H9 (cell line): ENCODE measurements at regions not wholly inside any gene's neighbourhood (a gene's known extent, or its start where the extent isn't known, plus 50 kb on each side); places are given as distances from the start of the nearest gene placed in this dataset.

ENCODE experiments used
- DNase-seq: peaks from one replicate; pipeline ENCODE4 v3.0.0-alpha.2; 2017
- H2AFZ ChIP-seq: one replicate; pipeline ENCODE4 v1.6.1; 2013; ENCODE audit warnings: mild to moderate bottlenecking, low read length, control low read depth, moderate library complexity
- H2AK5ac ChIP-seq: 2 replicates; pipeline ENCODE4 v1.6.1; 2013; ENCODE audit warnings: low read length, control low read depth, mixed read lengths; ENCODE audit not compliant: insufficient read length
- H2BK120ac ChIP-seq: one replicate; pipeline ENCODE4 v1.6.1; 2013; ENCODE audit warnings: low read depth, mild to moderate bottlenecking, low read length, control low read depth, inconsistent platforms; ENCODE audit not compliant: poor library complexity, severe bottlenecking
- H2BK12ac ChIP-seq: 2 replicates; pipeline ENCODE4 v1.6.1; 2013; ENCODE audit warnings: low read length, control low read depth, mixed read lengths, low read depth; ENCODE audit not compliant: insufficient read length
- H2BK15ac ChIP-seq: 2 replicates; pipeline ENCODE4 v1.6.1; 2013; ENCODE audit warnings: low read depth, low read length, control low read depth
- H2BK20ac ChIP-seq: one replicate; pipeline ENCODE4 v1.6.1; 2013; ENCODE audit warnings: low read depth, mild to moderate bottlenecking, low read length, control low read depth, inconsistent platforms; ENCODE audit not compliant: poor library complexity, severe bottlenecking
- H2BK5ac ChIP-seq: 2 replicates; pipeline ENCODE4 v1.6.1; 2013; ENCODE audit warnings: low read length, control low read depth, mixed read lengths; ENCODE audit not compliant: insufficient read length
- H3K14ac ChIP-seq: 2 replicates; pipeline ENCODE4 v1.6.1; 2013; ENCODE audit warnings: low read length, control low read depth; ENCODE audit not compliant: insufficient read depth
- H3K18ac ChIP-seq: 2 replicates; pipeline ENCODE4 v1.6.1; 2013; ENCODE audit warnings: low read depth, mild to moderate bottlenecking, mixed read lengths, low read length, control low read depth; ENCODE audit not compliant: insufficient read length
- H3K23ac ChIP-seq: 2 replicates; pipeline ENCODE4 v1.6.1; 2013; ENCODE audit warnings: low read length, control low read depth, mixed read lengths, low read depth; ENCODE audit not compliant: insufficient read length
- H3K23me2 ChIP-seq: 2 replicates; pipeline ENCODE4 v1.6.1; 2013; ENCODE audit warnings: low read depth, mild to moderate bottlenecking, mixed read lengths, low read length, control low read depth; ENCODE audit not compliant: insufficient read length, poor library complexity, severe bottlenecking
- H3K27ac ChIP-seq: 2 replicates; pipeline ENCODE4 v1.5.1; 2013; ENCODE audit warnings: low read length, control low read depth, mixed read lengths, low read depth; ENCODE audit not compliant: insufficient read length
- H3K27me3 ChIP-seq: 2 replicates; pipeline ENCODE4 v1.6.1; 2013; ENCODE audit warnings: low read length, control low read depth, inconsistent platforms; ENCODE audit not compliant: insufficient read depth
- H3K4ac ChIP-seq: 2 replicates; pipeline ENCODE4 v1.6.1; 2013; ENCODE audit warnings: low read depth, mild to moderate bottlenecking, control low read depth, inconsistent platforms, low read length, moderate library complexity
- H3K4me1 ChIP-seq: 2 replicates; pipeline ENCODE4 v1.6.1; 2013; ENCODE audit warnings: low read length, control low read depth, inconsistent platforms; ENCODE audit not compliant: insufficient read depth
- H3K4me2 ChIP-seq: 2 replicates; pipeline ENCODE4 v1.6.1; 2013; ENCODE audit warnings: low read length, control low read depth, mixed read lengths; ENCODE audit not compliant: insufficient read length, insufficient read depth
- H3K56ac ChIP-seq: 2 replicates; pipeline ENCODE4 v1.6.1; 2013; ENCODE audit warnings: low read depth, mild to moderate bottlenecking, mixed read lengths, low read length, control low read depth; ENCODE audit not compliant: insufficient read length
- H3K79me1 ChIP-seq: 2 replicates; pipeline ENCODE4 v1.6.1; 2013; ENCODE audit warnings: low read depth, mild to moderate bottlenecking, moderate library complexity, low read length, control low read depth, inconsistent platforms; ENCODE audit not compliant: insufficient read depth, poor library complexity, severe bottlenecking
- H3K79me2 ChIP-seq: 2 replicates; pipeline ENCODE4 v1.6.1; 2013; ENCODE audit warnings: low read length, control low read depth, inconsistent platforms; ENCODE audit not compliant: insufficient read depth
- H3K9ac ChIP-seq: 2 replicates; pipeline ENCODE4 v1.6.1; 2013; ENCODE audit warnings: low read length, control low read depth, mixed read lengths; ENCODE audit not compliant: insufficient read length; ENCODE audit errors: extremely low read depth
- H3K9me3 ChIP-seq: one replicate; pipeline ENCODE4 v1.6.1; 2013; ENCODE audit warnings: low read depth, low read length, inconsistent platforms; ENCODE audit not compliant: control insufficient read depth
- H3T11ph ChIP-seq: one replicate; pipeline ENCODE4 v1.6.1; 2013; ENCODE audit warnings: mild to moderate bottlenecking, low read length, control low read depth, inconsistent platforms
- H4K20me1 ChIP-seq: one replicate; pipeline ENCODE4 v1.6.1; 2013; ENCODE audit not compliant: control insufficient read depth, insufficient read length, insufficient read depth
- H4K5ac ChIP-seq: 2 replicates; pipeline ENCODE4 v1.6.1; 2013; ENCODE audit warnings: low read depth, mild to moderate bottlenecking, mixed read lengths, low read length, control low read depth; ENCODE audit not compliant: insufficient read length
- H4K8ac ChIP-seq: replicated peaks from 2 replicates; pipeline ENCODE4 v1.6.1; 2013; ENCODE audit warnings: low read length, control low read depth, mixed read lengths, low read depth; ENCODE audit not compliant: insufficient read length
- H4K91ac ChIP-seq: 2 replicates; pipeline ENCODE4 v1.6.1; 2013; ENCODE audit warnings: low read depth, mild to moderate bottlenecking, moderate library complexity, mixed read lengths, low read length, control low read depth; ENCODE audit not compliant: insufficient read length
- H3K27ac Mint-ChIP-seq, 3 experiments: 2 replicates in 2 of 3; 3 replicates in 1 of 3; pipeline ENCODE4 v1.8.0; 2020 to 2021; ENCODE audit warnings: mixed read lengths in 3 of 3, mild to moderate bottlenecking in 1 of 3, moderate library complexity in 1 of 3
- H3K27me3 Mint-ChIP-seq: 2 replicates; pipeline ENCODE4 v1.8.0; 2021; ENCODE audit warnings: low read depth, mild to moderate bottlenecking, moderate library complexity, mixed read lengths
- H3K36me3 Mint-ChIP-seq, 3 experiments: 2 replicates in 2 of 3; 3 replicates in 1 of 3; pipeline ENCODE4 v1.8.0; 2020 to 2021; ENCODE audit warnings: low read depth in 3 of 3, mixed read lengths in 3 of 3; ENCODE audit not compliant: insufficient read depth in 1 of 3
- H3K4me1 Mint-ChIP-seq, 2 experiments: 2 replicates each; pipeline ENCODE4 v1.8.0; 2020; ENCODE audit warnings: mixed read lengths in 2 of 2
- H3K4me3 Mint-ChIP-seq, 2 experiments: 2 replicates in 1 of 2; 3 replicates in 1 of 2; pipeline ENCODE4 v1.8.0; 2020 to 2021; ENCODE audit warnings: mild to moderate bottlenecking in 2 of 2, mixed read lengths in 2 of 2, moderate library complexity in 1 of 2
- H3K9me3 Mint-ChIP-seq, 2 experiments: 2 replicates in 1 of 2; 3 replicates in 1 of 2; pipeline ENCODE4 v1.8.0; 2020; ENCODE audit warnings: mild to moderate bottlenecking in 2 of 2, mixed read lengths in 2 of 2, moderate library complexity in 1 of 2
- CTCF ChIP-seq: fragments of 200-600 bp; sonication (generic); conservative IDR thresholded peaks from 3 replicates; pipeline ENCODE4 v1.8.0; 2021; ENCODE audit warnings: antibody characterized with exemption, mild to moderate bottlenecking
- WGBS: extraction: QIAGEN DNeasy Blood & Tissue Kit; methylation state at CpG from one replicate; pipeline ENCODE4 v1.1.7; 2013; ENCODE audit warnings: missing lambda C conversion rate, low lambda C conversion rate, mixed read lengths; ENCODE audit not compliant: insufficient read length; ENCODE audit errors: extremely low coverage; 5-methylcytosine and 5-hydroxymethylcytosine counted together

GRCh38 chr13:75038393-75039113, 443.4 kb downstream of the TBC1D4 start:
- Histone ChIP-seq H2BK120ac (no peak overlapping the region), H3K23ac (no peak overlapping the region), H3K27ac (no peak overlapping the region), H2AFZ (no peak overlapping the region), H2BK12ac (no peak overlapping the region), H3K14ac (no peak overlapping the region), H3K56ac (no peak overlapping the region), H2BK5ac (no peak overlapping the region), H3K23me2 (no peaks in the 10 kb centered on the region), H3K18ac (no peak overlapping the region), H3K9ac (no peak overlapping the region), H4K91ac (no peak overlapping the region), H4K20me1 (no peaks in the 10 kb centered on the region), H3T11ph (no peak overlapping the region), H3K79me1 (no peaks in the 10 kb centered on the region), H3K4me2 (no peak overlapping the region), H4K8ac (no peak overlapping the region), H3K4ac (no peak overlapping the region), H3K4me1 (no peaks in the 10 kb centered on the region), H3K79me2 (no peaks in the 10 kb centered on the region), H3K9me3 (no peaks in the 10 kb centered on the region), H3K27me3 (no peaks in the 10 kb centered on the region), H2AK5ac (no peak overlapping the region), H2BK20ac (no peak overlapping the region), H2BK15ac (no peak overlapping the region), H4K5ac (no peak overlapping the region)
- H3K27ac Mint-ChIP-seq, result no peak overlapping the region
- no peak for DNase-seq
- H3K36me3 Mint-ChIP-seq, result peaks cover 0 to 4% (median 2%) of the 10 kb centered on the region in 3 experiments; a peak in 2 of 7 replicates
- H3K4me1 Mint-ChIP-seq, result no peaks in the 10 kb centered on the region
- TF ChIP-seq CTCF, result no peak
- no peak overlapping the region for H3K4me3 Mint-ChIP-seq
- no peaks in the 10 kb centered on the region; the same call in 1 of the 2 replicates for H3K27me3 Mint-ChIP-seq
- WGBS, result no CpG with 5 or more reads among the region's 1 CpG
- peaks cover 23 to 31% of the 10 kb centered on the region in 2 experiments; a peak in 4 of 5 replicates for H3K9me3 Mint-ChIP-seq
